Mucosa of descending colon (tissue), 3 donors: ENCODE measurements at regions not wholly inside any gene's neighbourhood (a gene's known extent, or its start where the extent isn't known, plus 50 kb on each side); places are given as distances from the start of the nearest gene placed in this dataset.

ENCODE experiments used
- ATAC-seq: fragments of 200-7000 bp; cut with Tn5 transposase; one replicate; pipeline ENCODE4 v1.9.1; 2020; ENCODE audit warnings: mild to moderate bottlenecking, moderate library complexity
- DNase-seq, 3 donors: peaks; one replicate each; pipeline ENCODE4 v3.0.0-alpha.2; 2020
- H3K36me3 ChIP-seq: fragments of 200-600 bp; one replicate; pipeline ENCODE4 v1.8.0; 2021; ENCODE audit warnings: low read depth, mild to moderate bottlenecking
- H3K4me1 ChIP-seq: fragments of 200-600 bp; one replicate; pipeline ENCODE4 v1.8.0; 2021; ENCODE audit warnings: low read depth, mild to moderate bottlenecking
- H3K4me3 ChIP-seq: fragments of 200-600 bp; one replicate; pipeline ENCODE4 v1.8.0; 2021; ENCODE audit warnings: mild to moderate bottlenecking
- H3K9me3 ChIP-seq: fragments of 200-600 bp; one replicate; pipeline ENCODE4 v1.8.0; 2021; ENCODE audit warnings: mild to moderate bottlenecking
- CTCF ChIP-seq: fragments of 200-600 bp; IDR thresholded peaks from one replicate; pipeline ENCODE4 v1.8.0; 2022; ENCODE audit warnings: antibody characterized with exemption, mild to moderate bottlenecking
- intact Hi-C, 2 donors: fragments of 100-400 bp; cut with DNase I in 1 of 2; cut with micrococcal nuclease in 1 of 2; formaldehyde crosslinking; loops; one replicate each; pipeline versions ENCODE4 v1.11.0 to v1.11.1; 2022; cut with DNase I, micrococcal nuclease
- donor health status: DM: no; HTN: no; CAD: no; lungs with moderate emphysema.
- donor health status: DM: no; HTN: no; CAD: no.
- donor health status: DM: no; HTN: yes; CAD: no.

GRCh38 chr16:79758615-79759346 lies 158.2 kb upstream of the MAF start:
- H3K36me3 ChIP-seq = no peaks in the 10 kb centered on the region
- DNase-seq = no peak
- H3K4me1 ChIP-seq = no peaks in the 10 kb centered on the region
- intact Hi-C loops = no loop called here
- no peak overlapping the region for H3K4me3 ChIP-seq
- no peaks in the 10 kb centered on the region for H3K9me3 ChIP-seq
- peak; percentile 69 for ATAC-seq
- no peak for TF ChIP-seq CTCF

- no peak overlapping the region for H3K4me3 ChIP-seq
- no peaks in the 10 kb centered on the region for H3K4me1 ChIP-seq
- H3K9me3 ChIP-seq = no peaks in the 10 kb centered on the region
- intact Hi-C loops = no loop called here
- no peak for TF ChIP-seq CTCF
- H3K36me3 ChIP-seq = no peaks in the 10 kb centered on the region
- no peak for ATAC-seq
- no peak for DNase-seq
Observed at GRCh38 chr16:79757968-79758367, 157.4 kb upstream of the MAF start.

- Histone ChIP-seq H3K4me1 (no peaks in the 10 kb centered on the region), H3K4me3 (no peak overlapping the region), H3K36me3 (no peaks in the 10 kb centered on the region), H3K9me3 (no peaks in the 10 kb centered on the region)
- intact Hi-C loops = no loop called here
- no peak for DNase-seq
- TF ChIP-seq CTCF = no peak
- no peak for ATAC-seq
Observed at GRCh38 chr16:79757163-79757562, 156.6 kb upstream of the MAF start.

- DNase-seq (no peak), ATAC-seq (no peak)
- no peaks in the 10 kb centered on the region for H3K36me3 ChIP-seq
- intact Hi-C loops = no loop called here
- TF ChIP-seq CTCF = no peak
- no peaks in the 10 kb centered on the region for H3K4me1 ChIP-seq
- no peaks in the 10 kb centered on the region for H3K9me3 ChIP-seq
- H3K4me3 ChIP-seq = no peak overlapping the region
Observed at GRCh38 chr16:79756571-79756970, 156.0 kb upstream of the MAF start.

- intact Hi-C loops = no loop called here
- ATAC-seq (no peak), DNase-seq (no peak)
- Histone ChIP-seq H3K36me3 (no peaks in the 10 kb centered on the region), H3K4me1 (no peaks in the 10 kb centered on the region), H3K4me3 (no peak overlapping the region), H3K9me3 (no peaks in the 10 kb centered on the region)
- no peak for TF ChIP-seq CTCF
Observed at GRCh38 chr16:79754501-79754900, 154.0 kb upstream of the MAF start.

- no peaks in the 10 kb centered on the region for H3K4me1 ChIP-seq
- TF ChIP-seq CTCF = no peak
- ATAC-seq (no peak), DNase-seq (no peak)
- intact Hi-C loops = no loop called here
- H3K9me3 ChIP-seq = no peaks in the 10 kb centered on the region
- H3K36me3 ChIP-seq = no peaks in the 10 kb centered on the region
- no peak overlapping the region for H3K4me3 ChIP-seq
Observed at GRCh38 chr16:79754081-79754480, 153.5 kb upstream of the MAF start.
